ENCODE measurements at regions not wholly inside any gene's neighbourhood (a gene's known extent, or its start where the extent isn't known, plus 50 kb on each side); places are given as distances from the start of the nearest gene placed in this dataset.

DNA sequence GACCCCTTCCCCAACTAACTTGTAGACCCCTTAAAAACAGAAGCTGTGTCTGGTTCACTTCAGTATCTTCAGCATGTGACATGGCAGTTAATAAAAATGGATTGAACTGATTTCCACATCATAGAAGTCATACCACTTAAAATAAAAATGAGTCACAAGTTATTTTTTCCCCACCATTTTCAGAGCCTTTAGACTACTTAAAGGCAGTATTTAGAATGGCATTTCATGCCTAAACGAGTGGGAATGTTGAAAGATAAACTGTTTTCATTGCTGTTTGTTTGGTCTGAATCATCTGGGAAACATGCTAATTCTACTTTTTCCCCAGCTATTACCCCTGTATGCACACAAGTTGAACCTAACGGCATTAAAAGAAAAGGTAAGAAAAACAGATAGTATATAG, 324.0 kb downstream of the RAB38 start:
- H3K4me3 ChIP-seq = no peak overlapping the region
- TF ChIP-seq, protein P1, sequence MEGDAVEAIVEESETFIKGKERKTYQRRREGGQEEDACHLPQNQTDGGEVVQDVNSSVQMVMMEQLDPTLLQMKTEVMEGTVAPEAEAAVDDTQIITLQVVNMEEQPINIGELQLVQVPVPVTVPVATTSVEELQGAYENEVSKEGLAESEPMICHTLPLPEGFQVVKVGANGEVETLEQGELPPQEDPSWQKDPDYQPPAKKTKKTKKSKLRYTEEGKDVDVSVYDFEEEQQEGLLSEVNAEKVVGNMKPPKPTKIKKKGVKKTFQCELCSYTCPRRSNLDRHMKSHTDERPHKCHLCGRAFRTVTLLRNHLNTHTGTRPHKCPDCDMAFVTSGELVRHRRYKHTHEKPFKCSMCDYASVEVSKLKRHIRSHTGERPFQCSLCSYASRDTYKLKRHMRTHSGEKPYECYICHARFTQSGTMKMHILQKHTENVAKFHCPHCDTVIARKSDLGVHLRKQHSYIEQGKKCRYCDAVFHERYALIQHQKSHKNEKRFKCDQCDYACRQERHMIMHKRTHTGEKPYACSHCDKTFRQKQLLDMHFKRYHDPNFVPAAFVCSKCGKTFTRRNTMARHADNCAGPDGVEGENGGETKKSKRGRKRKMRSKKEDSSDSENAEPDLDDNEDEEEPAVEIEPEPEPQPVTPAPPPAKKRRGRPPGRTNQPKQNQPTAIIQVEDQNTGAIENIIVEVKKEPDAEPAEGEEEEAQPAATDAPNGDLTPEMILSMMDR (IDR thresholded peaks at IDR 0.05) = no peak
- no peaks in the 10 kb centered on the region for H3K9me3 ChIP-seq
- no peaks in the 10 kb centered on the region for H3K36me3 ChIP-seq (ENCODE audit: low read depth)
- intact Hi-C loops (cut with DNase I, micrococcal nuclease) = no loop called here
- H3K4me1 ChIP-seq (ENCODE audit: low read depth) = no peaks in the 10 kb centered on the region
- ATAC-seq = no peak
- DNase-seq = no peak

DNA sequence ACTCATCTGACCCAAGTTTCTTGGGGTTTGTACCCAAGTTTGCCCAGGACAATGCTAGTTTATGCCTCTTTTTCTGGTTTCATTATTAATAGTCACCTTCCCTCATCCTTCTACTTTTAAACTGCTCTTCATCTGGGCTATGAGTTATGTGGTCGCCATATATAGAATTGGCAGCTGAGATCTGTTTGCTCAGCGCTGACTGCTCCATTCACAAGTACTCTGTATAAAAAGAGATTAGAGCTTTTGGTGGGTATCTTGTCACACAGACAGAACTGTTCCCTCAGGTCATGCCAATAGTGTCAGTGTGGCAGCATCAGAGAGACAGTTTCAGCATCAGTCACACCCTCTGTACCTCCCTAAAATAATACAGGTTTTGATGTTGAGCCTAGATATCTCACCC, 326.0 kb downstream of the RAB38 start:
- DNase-seq (no peak), ATAC-seq (no peak)
- intact Hi-C loops (cut with DNase I, micrococcal nuclease) = no loop called here
- TF ChIP-seq, protein P1 (IDR thresholded peaks at IDR 0.05) = no peak
- Histone ChIP-seq H3K4me1 (ENCODE audit: low read depth) (no peaks in the 10 kb centered on the region), H3K36me3 (ENCODE audit: low read depth) (no peaks in the 10 kb centered on the region), H3K9me3 (no peaks in the 10 kb centered on the region), H3K4me3 (no peak overlapping the region)

DNA sequence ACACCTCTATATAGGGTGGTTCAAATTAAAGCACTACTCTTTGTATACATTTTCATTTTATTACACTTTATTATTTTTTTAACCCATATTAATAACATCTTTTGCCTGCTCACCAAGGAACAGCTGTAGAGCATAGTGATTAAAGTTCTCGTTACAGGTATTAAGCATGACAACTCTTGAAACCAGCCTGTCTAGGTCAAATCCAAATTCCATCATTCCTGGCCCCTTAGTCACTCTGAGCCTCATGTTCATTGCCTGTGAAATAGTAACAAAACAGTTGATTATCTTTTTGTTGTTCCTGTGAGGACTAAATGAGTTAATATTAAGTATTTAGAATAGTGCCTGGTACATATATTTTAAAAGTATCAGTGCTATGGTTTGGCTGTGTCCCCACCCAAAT, 334.5 kb downstream of the RAB38 start:
- intact Hi-C loops (cut with DNase I, micrococcal nuclease) = no loop called here
- no peak for DNase-seq
- TF ChIP-seq, protein P1 (IDR thresholded peaks at IDR 0.05) = no peak
- H3K36me3 ChIP-seq (ENCODE audit: low read depth) = no peaks in the 10 kb centered on the region
- no peaks in the 10 kb centered on the region for H3K4me1 ChIP-seq (ENCODE audit: low read depth)
- no peak for ATAC-seq
- H3K9me3 ChIP-seq = no peaks in the 10 kb centered on the region
- no peak overlapping the region for H3K4me3 ChIP-seq

DNA sequence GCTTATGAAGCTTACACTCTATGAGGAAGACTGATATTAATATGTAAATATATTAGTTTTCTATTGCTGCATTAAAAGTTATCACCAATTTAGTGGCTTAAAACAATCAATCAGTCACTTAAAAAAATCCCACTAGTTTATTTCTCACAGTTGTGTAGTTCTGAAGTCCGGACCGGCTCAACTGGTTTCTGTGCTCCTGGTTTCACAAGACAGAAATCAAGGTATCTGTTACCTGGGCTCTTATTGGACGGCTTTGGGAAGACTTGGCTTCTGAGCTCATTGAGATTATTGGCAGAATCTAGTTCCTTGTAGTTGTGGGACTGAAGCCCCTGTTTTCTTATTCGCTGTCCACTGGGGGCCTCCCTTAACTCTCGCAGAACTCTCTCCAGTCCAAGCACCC, 343.0 kb downstream of the RAB38 start:
- no peaks in the 10 kb centered on the region for H3K4me1 ChIP-seq (ENCODE audit: low read depth)
- no peaks in the 10 kb centered on the region for H3K36me3 ChIP-seq (ENCODE audit: low read depth)
- H3K4me3 ChIP-seq = no peak overlapping the region
- H3K9me3 ChIP-seq = no peaks in the 10 kb centered on the region
- ATAC-seq = no peak
- no peak for DNase-seq
- intact Hi-C loops (cut with DNase I, micrococcal nuclease) = no loop called here
- TF ChIP-seq, protein P1 (IDR thresholded peaks at IDR 0.05) = no peak

DNA sequence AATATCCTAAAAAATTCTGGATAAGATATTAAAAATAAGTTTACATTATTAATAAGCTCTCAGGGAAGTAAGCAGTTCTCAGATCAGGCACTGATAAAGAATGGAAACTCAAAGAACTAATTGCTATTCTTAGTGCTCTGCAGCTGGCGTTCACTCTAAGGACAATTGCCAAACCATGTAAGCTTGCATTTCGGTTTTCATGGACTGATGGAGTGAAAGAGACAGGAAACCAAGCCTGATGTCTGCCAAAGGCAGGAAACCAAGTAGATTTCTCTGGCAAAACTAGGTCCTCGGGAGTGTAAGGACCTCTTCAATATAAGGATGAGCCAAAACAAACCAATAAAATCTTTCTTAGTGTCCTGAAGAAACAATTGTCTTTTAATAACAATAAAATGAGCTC, 355.2 kb downstream of the RAB38 start:
- intact Hi-C loops (cut with DNase I, micrococcal nuclease) = no loop called here
- ATAC-seq (no peak), DNase-seq (no peak)
- Histone ChIP-seq H3K4me1 (ENCODE audit: low read depth) (no peaks in the 10 kb centered on the region), H3K4me3 (no peak overlapping the region), H3K36me3 (ENCODE audit: low read depth) (no peaks in the 10 kb centered on the region), H3K9me3 (no peaks in the 10 kb centered on the region)
- TF ChIP-seq, protein P1 (IDR thresholded peaks at IDR 0.05) = no peak

DNA sequence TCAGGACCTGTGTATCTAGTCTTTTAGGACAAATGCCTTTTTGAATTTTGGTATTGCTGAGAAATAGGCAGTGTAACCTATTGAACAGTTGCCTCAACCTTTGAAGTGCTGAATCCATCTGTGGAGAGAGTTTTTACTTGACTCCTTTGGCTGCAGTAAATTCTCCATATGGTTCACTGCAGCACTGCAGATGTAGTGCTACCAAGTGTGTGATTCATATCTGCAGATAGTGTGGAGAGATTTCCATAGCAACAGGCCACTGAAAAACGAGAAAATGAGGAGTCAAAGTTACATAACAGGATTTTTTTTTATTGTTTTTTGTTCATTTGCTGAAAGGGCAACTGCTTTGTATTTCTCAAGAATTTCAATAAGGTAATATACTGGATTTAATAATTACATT, 356.1 kb downstream of the RAB38 start:
- intact Hi-C loops (cut with DNase I, micrococcal nuclease) = no loop called here
- ATAC-seq = no peak
- no peaks in the 10 kb centered on the region for H3K4me1 ChIP-seq (ENCODE audit: low read depth)
- H3K9me3 ChIP-seq = no peaks in the 10 kb centered on the region
- no peak overlapping the region for H3K4me3 ChIP-seq
- no peak for DNase-seq
- TF ChIP-seq, protein P1 (IDR thresholded peaks at IDR 0.05) = no peak
- no peaks in the 10 kb centered on the region for H3K36me3 ChIP-seq (ENCODE audit: low read depth)
